GM23338 (cell line): ENCODE measurements at regions not wholly inside any gene's neighbourhood (a gene's known extent, or its start where the extent isn't known, plus 50 kb on each side); places are given as distances from the start of the nearest gene placed in this dataset.

Experiments
- POLR2AphosphoS5 ChIP-seq: IDR thresholded peaks from 2 replicates; pipeline ENCODE4 v1.6.1; 2016; ENCODE audit warnings: antibody characterized with exemption, low read depth
- REST ChIP-seq: IDR thresholded peaks from one replicate; pipeline ENCODE4 v1.6.1; 2018; ENCODE audit warnings: antibody characterized with exemption; ENCODE audit not compliant: unreplicated experiment
- TF ChIP-seq, protein P1 (sequence below), 2 experiments: fragments of 200-600 bp in 1 of 2; sonication (generic) in 1 of 2; conservative IDR thresholded peaks; 2 replicates each; pipeline versions ENCODE4 v1.5.1 to v1.6.1; 2016 to 2017; ENCODE audit warnings: antibody characterized with exemption in 2 of 2, low read depth in 2 of 2, mild to moderate bottlenecking in 2 of 2, moderate library complexity in 1 of 2

- TF ChIP-seq, protein P1, sequence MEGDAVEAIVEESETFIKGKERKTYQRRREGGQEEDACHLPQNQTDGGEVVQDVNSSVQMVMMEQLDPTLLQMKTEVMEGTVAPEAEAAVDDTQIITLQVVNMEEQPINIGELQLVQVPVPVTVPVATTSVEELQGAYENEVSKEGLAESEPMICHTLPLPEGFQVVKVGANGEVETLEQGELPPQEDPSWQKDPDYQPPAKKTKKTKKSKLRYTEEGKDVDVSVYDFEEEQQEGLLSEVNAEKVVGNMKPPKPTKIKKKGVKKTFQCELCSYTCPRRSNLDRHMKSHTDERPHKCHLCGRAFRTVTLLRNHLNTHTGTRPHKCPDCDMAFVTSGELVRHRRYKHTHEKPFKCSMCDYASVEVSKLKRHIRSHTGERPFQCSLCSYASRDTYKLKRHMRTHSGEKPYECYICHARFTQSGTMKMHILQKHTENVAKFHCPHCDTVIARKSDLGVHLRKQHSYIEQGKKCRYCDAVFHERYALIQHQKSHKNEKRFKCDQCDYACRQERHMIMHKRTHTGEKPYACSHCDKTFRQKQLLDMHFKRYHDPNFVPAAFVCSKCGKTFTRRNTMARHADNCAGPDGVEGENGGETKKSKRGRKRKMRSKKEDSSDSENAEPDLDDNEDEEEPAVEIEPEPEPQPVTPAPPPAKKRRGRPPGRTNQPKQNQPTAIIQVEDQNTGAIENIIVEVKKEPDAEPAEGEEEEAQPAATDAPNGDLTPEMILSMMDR (conservative IDR thresholded peaks at IDR 0.05; ENCODE audit: low read depth in 2 of 2): no peak
- TF ChIP-seq POLR2AphosphoS5 (no peak), REST (no peak)
These were observed 54.8 kb upstream of the SGCD start for GRCh38 chr5:156272139-156272538.
